ENCODE measurements at regions not wholly inside any gene's neighbourhood (a gene's known extent, or its start where the extent isn't known, plus 50 kb on each side); places are given as distances from the start of the nearest gene placed in this dataset.

DNA sequence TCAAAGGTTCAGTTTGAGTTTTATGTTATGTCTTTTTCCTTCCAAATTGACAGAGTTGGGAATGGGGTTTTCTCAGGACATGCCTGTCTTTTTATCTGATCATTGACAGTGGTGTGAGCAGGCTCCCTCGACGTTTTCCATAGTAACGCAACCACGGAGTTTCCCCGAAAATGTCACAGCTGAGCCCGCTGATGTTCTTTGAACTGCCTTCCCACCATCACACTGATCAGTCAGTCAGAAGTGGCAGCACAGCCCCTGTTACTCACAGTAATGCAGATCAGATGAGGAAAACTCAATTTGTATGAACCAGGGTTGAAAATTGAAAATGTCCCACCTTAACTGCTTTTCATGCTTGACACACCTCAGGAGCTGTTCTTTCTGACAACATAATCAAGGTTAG, 210.4 kb downstream of the NECTIN3 start:
- DNase-seq, result no peak
- WGBS, 2 donors, result 74 to 87% methylated on average over 6 of the region's 6 CpGs
- intact Hi-C loops (cut with DNase I), result no loop called here
- no peak overlapping the region for H3K4me3 ChIP-seq
- no peak overlapping the region for H3K27ac ChIP-seq
- H3K4me1 ChIP-seq, result no peaks in the 10 kb centered on the region
- TF ChIP-seq, protein P1, sequence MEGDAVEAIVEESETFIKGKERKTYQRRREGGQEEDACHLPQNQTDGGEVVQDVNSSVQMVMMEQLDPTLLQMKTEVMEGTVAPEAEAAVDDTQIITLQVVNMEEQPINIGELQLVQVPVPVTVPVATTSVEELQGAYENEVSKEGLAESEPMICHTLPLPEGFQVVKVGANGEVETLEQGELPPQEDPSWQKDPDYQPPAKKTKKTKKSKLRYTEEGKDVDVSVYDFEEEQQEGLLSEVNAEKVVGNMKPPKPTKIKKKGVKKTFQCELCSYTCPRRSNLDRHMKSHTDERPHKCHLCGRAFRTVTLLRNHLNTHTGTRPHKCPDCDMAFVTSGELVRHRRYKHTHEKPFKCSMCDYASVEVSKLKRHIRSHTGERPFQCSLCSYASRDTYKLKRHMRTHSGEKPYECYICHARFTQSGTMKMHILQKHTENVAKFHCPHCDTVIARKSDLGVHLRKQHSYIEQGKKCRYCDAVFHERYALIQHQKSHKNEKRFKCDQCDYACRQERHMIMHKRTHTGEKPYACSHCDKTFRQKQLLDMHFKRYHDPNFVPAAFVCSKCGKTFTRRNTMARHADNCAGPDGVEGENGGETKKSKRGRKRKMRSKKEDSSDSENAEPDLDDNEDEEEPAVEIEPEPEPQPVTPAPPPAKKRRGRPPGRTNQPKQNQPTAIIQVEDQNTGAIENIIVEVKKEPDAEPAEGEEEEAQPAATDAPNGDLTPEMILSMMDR (IDR thresholded peaks at IDR 0.05), result no peak
- no peak for TF ChIP-seq POLR2A (IDR thresholded peaks at IDR 0.05)
- H3K36me3 ChIP-seq, result no peaks in the 10 kb centered on the region
- H3K27me3 ChIP-seq, result no peaks in the 10 kb centered on the region
- H3K9me3 ChIP-seq, result no peaks in the 10 kb centered on the region

- no peaks in the 10 kb centered on the region for H3K4me1 ChIP-seq
- no peak for TF ChIP-seq POLR2A (IDR thresholded peaks at IDR 0.05)
- TF ChIP-seq, protein P1 (IDR thresholded peaks at IDR 0.05), result no peak
- 65 to 70% methylated on average over 4 of the region's 4 CpGs for WGBS, 2 donors
- DNase-seq, result no peak
- H3K4me3 ChIP-seq, result no peak overlapping the region
- no peak overlapping the region for H3K27ac ChIP-seq
- no peaks in the 10 kb centered on the region for H3K27me3 ChIP-seq
- no peaks in the 10 kb centered on the region for H3K9me3 ChIP-seq
- H3K36me3 ChIP-seq, result no peaks in the 10 kb centered on the region
- intact Hi-C loops (cut with DNase I), result no loop called here
Observed at GRCh38 chr3:111283165-111283564, 211.5 kb downstream of the NECTIN3 start.

DNA sequence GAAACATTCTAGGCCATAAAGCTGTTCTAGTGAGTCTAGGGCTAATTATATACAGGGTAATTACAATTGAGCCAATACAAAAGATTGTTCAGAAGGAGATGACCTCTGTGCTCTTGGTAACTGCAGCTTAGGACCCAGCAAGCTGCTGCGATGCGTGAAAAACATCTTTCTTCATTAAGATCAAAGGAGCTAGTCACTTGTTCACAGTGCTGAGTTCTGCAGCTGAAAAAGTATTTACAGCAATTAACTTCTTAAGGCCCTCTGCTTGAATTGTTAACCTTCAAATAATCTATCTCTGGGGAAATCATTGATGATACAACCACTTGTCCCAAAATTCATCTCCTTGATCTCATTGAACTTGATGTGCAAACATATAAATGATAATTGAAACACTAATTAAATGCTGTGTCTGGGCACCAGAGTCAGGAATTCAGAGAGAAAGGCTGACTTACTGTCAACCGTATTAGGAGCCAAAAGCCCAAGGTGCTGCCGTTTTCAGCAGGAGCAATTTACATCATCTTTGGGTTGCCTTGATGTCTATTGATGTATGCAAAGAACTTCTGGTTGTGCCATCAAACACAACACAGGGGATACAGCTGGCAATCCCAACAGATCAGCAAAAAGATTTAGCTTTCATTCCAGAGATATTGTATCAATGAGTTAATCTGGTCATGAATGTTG, 213.0 kb downstream of the NECTIN3 start:
- H3K27me3 ChIP-seq, result no peaks in the 10 kb centered on the region
- no peak for TF ChIP-seq POLR2A (IDR thresholded peaks at IDR 0.05)
- TF ChIP-seq, protein P1 (IDR thresholded peaks at IDR 0.05), result no peak
- H3K27ac ChIP-seq, result no peak overlapping the region
- 78 to 80% methylated on average over 4 of the region's 4 CpGs for WGBS, 2 donors
- H3K9me3 ChIP-seq, result no peaks in the 10 kb centered on the region
- H3K4me1 ChIP-seq, result no peaks in the 10 kb centered on the region
- no peak for DNase-seq
- intact Hi-C loops (cut with DNase I), result no loop called here
- H3K36me3 ChIP-seq, result no peaks in the 10 kb centered on the region
- H3K4me3 ChIP-seq, result no peak overlapping the region

GRCh38 chr3:111285184-111285538, 213.5 kb downstream of the NECTIN3 start:
- Histone ChIP-seq H3K9me3 (no peaks in the 10 kb centered on the region), H3K4me1 (no peaks in the 10 kb centered on the region), H3K27ac (no peak overlapping the region), H3K27me3 (no peaks in the 10 kb centered on the region), H3K36me3 (no peaks in the 10 kb centered on the region), H3K4me3 (no peak overlapping the region)
- no peak for TF ChIP-seq POLR2A (IDR thresholded peaks at IDR 0.05)
- TF ChIP-seq, protein P1 (IDR thresholded peaks at IDR 0.05), result no peak
- WGBS, 2 donors, result 70 to 100% methylated on average over 1 of the region's 1 CpG
- intact Hi-C loops (cut with DNase I), result no loop called here
- DNase-seq, result no peak

- H3K4me1 ChIP-seq, result no peaks in the 10 kb centered on the region
- intact Hi-C loops (cut with DNase I), result no loop called here
Observed at GRCh38 chr3:111285694-111286093, 214.1 kb downstream of the NECTIN3 start.

More at GRCh38 chr3:111285694-111286093, 214.1 kb downstream of the NECTIN3 start:
- WGBS, 2 donors, result 43 to 48% methylated on average over 3 to 4 of the region's 4 CpGs
- TF ChIP-seq, protein P1 (IDR thresholded peaks at IDR 0.05), result no peak
- TF ChIP-seq POLR2A (IDR thresholded peaks at IDR 0.05), result no peak
- Histone ChIP-seq H3K36me3 (no peaks in the 10 kb centered on the region), H3K9me3 (no peaks in the 10 kb centered on the region), H3K4me3 (no peak overlapping the region), H3K27me3 (no peaks in the 10 kb centered on the region), H3K27ac (no peak overlapping the region)
- no peak for DNase-seq

Data from esophagus squamous epithelium (tissue), 5 donors.